H1 (cell line): ENCODE measurements at regions not wholly inside any gene's neighbourhood (a gene's known extent, or its start where the extent isn't known, plus 50 kb on each side); places are given as distances from the start of the nearest gene placed in this dataset.

ENCODE experiments used
- CTCF ChIA-PET: fragments of 300-600 bp; sonication (Branson Sonifier 250); formaldehyde crosslinking; loops from one replicate; lab custom pipeline; 2021; ENCODE audit not compliant: partially characterized antibody; lab: Charles Lee
- POLR2A ChIA-PET: fragments of 300-600 bp; sonication (Branson Sonifier 250); formaldehyde crosslinking; loops from one replicate; lab custom pipeline; 2021; ENCODE audit warnings: inconsistent platforms; ENCODE audit not compliant: partially characterized antibody; lab: Charles Lee
- DNase-seq, 2 experiments: peaks; one replicate each; pipeline versions ENCODE4 v3.0.0 to v3.0.0-alpha.2; 2010 to 2022; ENCODE audit warnings: low spot score in 2 of 2, low read depth in 1 of 2, mixed read lengths in 1 of 2
- FAIRE-seq: peaks from 2 replicates; lab custom pipeline; 2011; peaks lifted over from hg19 to GRCh38; lab: Jason Lieb, UNC
- H2AFZ ChIP-seq: 2 replicates; pipeline ENCODE4 v1.8.1; 2012; ENCODE audit warnings: low read length, inconsistent platforms
- H2AK5ac ChIP-seq: 2 replicates; pipeline ENCODE4 v1.6.1; 2013; ENCODE audit warnings: low read depth, low read length
- H2BK120ac ChIP-seq: replicated peaks from 2 replicates; pipeline ENCODE3; 2013; ENCODE audit warnings: low read depth, low read length, inconsistent platforms
- H2BK12ac ChIP-seq: 2 replicates; pipeline ENCODE4 v1.6.1; 2013; ENCODE audit warnings: low read depth, low read length
- H2BK15ac ChIP-seq: 2 replicates; pipeline ENCODE4 v1.6.1; 2013; ENCODE audit warnings: low read length
- H2BK20ac ChIP-seq: 2 replicates; pipeline ENCODE4 v1.6.1; 2013; ENCODE audit warnings: low read length
- H2BK5ac ChIP-seq: 2 replicates; pipeline ENCODE4 v1.6.1; 2013; ENCODE audit warnings: low read depth, low read length
- H3K14ac ChIP-seq: 2 replicates; pipeline ENCODE4 v1.6.1; 2013; ENCODE audit warnings: inconsistent platforms; ENCODE audit not compliant: insufficient read length
- H3K18ac ChIP-seq: 2 replicates; pipeline ENCODE4 v1.6.1; 2013; ENCODE audit warnings: low read length; ENCODE audit errors: extremely low read depth
- H3K23ac ChIP-seq: 2 replicates; pipeline ENCODE4 v1.6.1; 2013; ENCODE audit warnings: inconsistent platforms; ENCODE audit not compliant: insufficient read length
- H3K23me2 ChIP-seq: 2 replicates; pipeline ENCODE4 v1.6.1; 2013; ENCODE audit warnings: low read depth, low read length
- H3K27ac ChIP-seq: 2 replicates; pipeline ENCODE4 v1.6.1; 2011; ENCODE audit warnings: low read depth, low read length, inconsistent platforms
- H3K27me3 ChIP-seq, 4 experiments: replicated peaks in 1 of 4; 1 replicate in 1 of 4; 2 replicates in 3 of 4; pipeline versions ENCODE4 v1.6.1 to v1.8.1; 2011 to 2013; ENCODE audit warnings: low read length in 3 of 4, mild to moderate bottlenecking in 3 of 4, inconsistent platforms in 2 of 4, mixed read lengths in 2 of 4, moderate library complexity in 1 of 4; ENCODE audit not compliant: control insufficient read depth in 3 of 4, insufficient read depth in 3 of 4; ENCODE audit errors: extremely low read depth in 1 of 4
- H3K36me3 ChIP-seq, 4 experiments: 2 replicates each; pipeline versions ENCODE4 v1.6.1 to v1.8.1; 2011 to 2013; ENCODE audit warnings: mild to moderate bottlenecking in 4 of 4, low read length in 3 of 4, moderate library complexity in 2 of 4, control low read depth in 1 of 4, inconsistent platforms in 1 of 4; ENCODE audit not compliant: insufficient read depth in 4 of 4, control insufficient read depth in 2 of 4
- H3K4ac ChIP-seq: replicated peaks from 2 replicates; pipeline ENCODE3; 2013; ENCODE audit warnings: low read length, low read depth, mixed read lengths, inconsistent platforms; ENCODE audit not compliant: insufficient read length
- H3K4me1 ChIP-seq, 4 experiments: replicated peaks in 1 of 4; 1 replicate in 1 of 4; 2 replicates in 3 of 4; pipeline versions ENCODE4 v1.6.1 to v1.8.1; 2011 to 2013; ENCODE audit warnings: low read length in 3 of 4, inconsistent platforms in 2 of 4, mixed read lengths in 1 of 4; ENCODE audit not compliant: insufficient read depth in 4 of 4, control insufficient read depth in 3 of 4
- H3K4me2 ChIP-seq, 2 experiments: 2 replicates each; pipeline versions ENCODE4 v1.6.1 to v1.8.1; 2011 to 2013; ENCODE audit warnings: low read depth in 2 of 2, low read length in 2 of 2, control low read depth in 1 of 2, inconsistent platforms in 1 of 2, mild to moderate bottlenecking in 1 of 2; ENCODE audit not compliant: insufficient read depth in 1 of 2
- H3K4me3 ChIP-seq, 4 experiments: fragments of 200-600, 300-600 bp in 1 of 4; sonication (generic), shearing (Covaris generic), sonication (Bioruptor Twin) in 1 of 4; 2 replicates each; pipeline versions ENCODE4 v1.5.1 to v1.8.1; 2011 to 2016; ENCODE audit warnings: low read length in 4 of 4, low read depth in 3 of 4, control low read depth in 2 of 4, inconsistent platforms in 2 of 4, mild to moderate bottlenecking in 2 of 4, mixed read lengths in 1 of 4, moderate library complexity in 1 of 4; ENCODE audit not compliant: insufficient read depth in 2 of 4; ENCODE audit errors: extremely low read depth in 1 of 4
- H3K56ac ChIP-seq: replicated peaks from 2 replicates; pipeline ENCODE3; 2013; ENCODE audit warnings: low read depth, mild to moderate bottlenecking, mixed read lengths, low read length, inconsistent platforms; ENCODE audit not compliant: insufficient read length
- H3K79me1 ChIP-seq: 2 replicates; pipeline ENCODE4 v1.6.1; 2013; ENCODE audit warnings: low read depth, low read length, control low read depth
- H3K79me2 ChIP-seq, 2 experiments: 2 replicates each; pipeline versions ENCODE4 v1.6.1 to v1.8.1; 2012 to 2013; ENCODE audit warnings: low read length in 2 of 2, mild to moderate bottlenecking in 2 of 2, inconsistent platforms in 1 of 2; ENCODE audit not compliant: insufficient read depth in 2 of 2, control insufficient read depth in 1 of 2
- H3K9ac ChIP-seq, 4 experiments: replicated peaks in 1 of 4; 1 replicate in 1 of 4; 2 replicates in 3 of 4; pipeline versions ENCODE4 v1.6.1 to v1.8.1; 2011 to 2013; ENCODE audit warnings: low read depth in 3 of 4, low read length in 3 of 4, control low read depth in 2 of 4, mild to moderate bottlenecking in 2 of 4, moderate library complexity in 2 of 4, inconsistent platforms in 1 of 4; ENCODE audit errors: extremely low read depth in 1 of 4
- H3K9me3 ChIP-seq, 2 experiments: 2 replicates each; pipeline versions ENCODE4 v1.6.1 to v1.8.1; 2012 to 2013; ENCODE audit warnings: mild to moderate bottlenecking in 2 of 2, moderate library complexity in 2 of 2, control low read depth in 1 of 2, inconsistent platforms in 1 of 2, low read depth in 1 of 2, low read length in 1 of 2, mixed read lengths in 1 of 2; ENCODE audit not compliant: insufficient read depth in 2 of 2
- H4K20me1 ChIP-seq, 2 experiments: replicated peaks in 1 of 2; 2 replicates each; pipeline versions ENCODE3 to v1.8.1; 2011 to 2013; ENCODE audit warnings: inconsistent platforms in 2 of 2, low read length in 2 of 2, mild to moderate bottlenecking in 1 of 2; ENCODE audit not compliant: insufficient read depth in 2 of 2, control insufficient read depth in 1 of 2
- H4K5ac ChIP-seq: 2 replicates; pipeline ENCODE4 v1.6.1; 2013; ENCODE audit warnings: low read length, low read depth, mixed read lengths, inconsistent platforms; ENCODE audit not compliant: insufficient read length
- H4K8ac ChIP-seq: 2 replicates; pipeline ENCODE4 v1.8.0; 2013; ENCODE audit warnings: mild to moderate bottlenecking, moderate library complexity, low read length, inconsistent platforms; ENCODE audit not compliant: insufficient read depth; ENCODE audit errors: extremely low read depth
- H4K91ac ChIP-seq: replicated peaks from 2 replicates; pipeline ENCODE3; 2013; ENCODE audit warnings: low read length, mixed read lengths, inconsistent platforms; ENCODE audit not compliant: insufficient read length
- ATF2 ChIP-seq: IDR thresholded peaks from 2 replicates; pipeline ENCODE4 v1.6.1; 2012; ENCODE audit warnings: low read length, inconsistent platforms
- ATF3 ChIP-seq: IDR thresholded peaks from 2 replicates; pipeline ENCODE4 v1.6.1; 2011; ENCODE audit warnings: low read depth, mild to moderate bottlenecking, low read length; ENCODE audit not compliant: insufficient read depth
- E2F6 ChIP-seq: IDR thresholded peaks from 2 replicates; pipeline ENCODE4 v1.6.1; 2012; ENCODE audit warnings: inconsistent platforms
- JUND ChIP-seq: IDR thresholded peaks from 2 replicates; pipeline ENCODE4 v1.6.1; 2011; ENCODE audit warnings: mild to moderate bottlenecking, improper control_type of control experiment, low read length
- MAFK ChIP-seq: IDR thresholded peaks from 2 replicates; pipeline ENCODE4 v1.6.1; 2012; ENCODE audit warnings: low read depth, mild to moderate bottlenecking, improper control_type of control experiment, low read length
- MAX ChIP-seq: IDR thresholded peaks from 2 replicates; pipeline ENCODE4 v1.6.1; 2012; ENCODE audit warnings: inconsistent platforms
- RNF2 ChIP-seq: fragments of 200-900, 300-1000 bp; sonication (generic); IDR thresholded peaks from 2 replicates; pipeline ENCODE4 v1.7.1; 2016; ENCODE audit warnings: borderline replicate concordance, low read depth, mild to moderate bottlenecking, antibody characterized with exemption, low read length; ENCODE audit not compliant: poor library complexity, severe bottlenecking; ENCODE audit errors: missing control alignments
- SIRT6 ChIP-seq: IDR thresholded peaks from one replicate; pipeline ENCODE4 v1.7.1; 2012; ENCODE audit warnings: low read length, inconsistent platforms
- SIX5 ChIP-seq: IDR thresholded peaks from 2 replicates; pipeline ENCODE4 v1.6.1; 2011; ENCODE audit warnings: mild to moderate bottlenecking, low read depth, low read length
- SP4 ChIP-seq: IDR thresholded peaks from 2 replicates; pipeline ENCODE4 v1.6.1; 2012; ENCODE audit warnings: low read length, inconsistent platforms
- ZNF274 ChIP-seq: IDR thresholded peaks from 2 replicates; pipeline ENCODE4 v1.7.0; 2012; ENCODE audit warnings: low read length, borderline replicate concordance; ENCODE audit errors: extremely low read depth
- WGBS, 2 experiments: shearing (Covaris generic) in 1 of 2; methylation state at CpG; one replicate each; pipeline versions ENCODE4 v1.1.6 to v1.1.7; 2013 to 2015; ENCODE audit warnings: low lambda C conversion rate in 2 of 2, mixed read lengths in 2 of 2, inconsistent platforms in 1 of 2, low coverage in 1 of 2, missing lambda C conversion rate in 1 of 2; ENCODE audit not compliant: insufficient replicate concordance in 2 of 2, insufficient coverage in 1 of 2, insufficient read length in 1 of 2; ENCODE audit errors: extremely low coverage in 1 of 2, missing lambda C conversion rate in 1 of 2; 5-methylcytosine and 5-hydroxymethylcytosine counted together

GRCh38 chr13:24064371-24064770 is 96.1 kb upstream of the SPATA13 start:
- WGBS, 2 experiments = 90% methylated on average over 3 of the region's 3 CpGs; no CpG with 5 or more reads in 1 of the 2 experiments
- Histone ChIP-seq H4K20me1 (no peaks in the 10 kb centered on the region), H2BK5ac (no peak overlapping the region), H3K9me3 (no peaks in the 10 kb centered on the region), H3K79me1 (no peaks in the 10 kb centered on the region), H4K8ac (no peak overlapping the region), H3K23ac (no peak overlapping the region), H3K79me2 (no peaks in the 10 kb centered on the region), H2BK15ac (no peak overlapping the region), H3K14ac (no peak overlapping the region), H3K18ac (no peak overlapping the region), H3K27me3 (no peaks in the 10 kb centered on the region), H3K4me3 (no peak overlapping the region), H3K4ac (no peak overlapping the region), H3K36me3 (no peaks in the 10 kb centered on the region), H3K4me1 (peaks cover 7 to 11% (median 9%) of the 10 kb centered on the region in 4 experiments), H3K23me2 (no peaks in the 10 kb centered on the region), H2BK12ac (no peak overlapping the region), H3K27ac (no peak overlapping the region), H3K56ac (no peak overlapping the region), H4K5ac (no peak overlapping the region), H2AK5ac (no peak overlapping the region), H2BK20ac (no peak overlapping the region), H2AFZ (no peak overlapping the region), H4K91ac (no peak overlapping the region), H3K9ac (no peak overlapping the region), H2BK120ac (no peak overlapping the region), H3K4me2 (no peak overlapping the region)
- POLR2A ChIA-PET = no interaction called here
- CTCF ChIA-PET = interaction anchor here (2.4 kb wide), 1 partner anchor 12 kb away, joined by 15 read pairs; no protein-coding TSS in a partner anchor
- no peak for DNase-seq
- FAIRE-seq = no peak
- TF ChIP-seq RNF2 (no peak), ZNF274 (no peak), ATF3 (no peak), SP4 (no peak), SIX5 (no peak), ATF2 (no peak), JUND (no peak), SIRT6 (no peak), E2F6 (no peak), MAX (no peak), MAFK (no peak)
